GM23338 (cell line): ENCODE measurements at regions not wholly inside any gene's neighbourhood (a gene's known extent, or its start where the extent isn't known, plus 50 kb on each side); places are given as distances from the start of the nearest gene placed in this dataset.

Experiments
- ATAC-seq: fragments of 200-7000 bp; cut with Tn5 transposase; 3 replicates; pipeline ENCODE4 v1.9.1; 2020
- DNase-seq: peaks from one replicate; pipeline ENCODE4 v3.0.0-alpha.2; 2015; ENCODE audit warnings: low spot score
- H2AFZ ChIP-seq: fragments of 200-600 bp; sonication (generic); 2 replicates; pipeline ENCODE4 v1.8.0; 2016; ENCODE audit warnings: antibody characterized with exemption, mild to moderate bottlenecking, moderate library complexity
- H3F3A ChIP-seq: fragments of 200-600 bp; sonication (generic); replicated peaks from 2 replicates; pipeline ENCODE4 v1.8.0; 2017; ENCODE audit warnings: antibody characterized with exemption, mixed run types, low read depth
- H3K27ac ChIP-seq: fragments of 200-600 bp; sonication (generic); 2 replicates; pipeline ENCODE4 v1.6.1; 2016; ENCODE audit warnings: low read depth
- H3K27me3 ChIP-seq: fragments of 200-600 bp; sonication (generic); 2 replicates; pipeline ENCODE4 v1.8.0; 2016; ENCODE audit warnings: mild to moderate bottlenecking, mixed run types, moderate library complexity; ENCODE audit not compliant: insufficient read depth
- H3K36me3 ChIP-seq: fragments of 200-600 bp; sonication (generic); 2 replicates; pipeline ENCODE4 v1.8.0; 2016; ENCODE audit warnings: mild to moderate bottlenecking; ENCODE audit not compliant: insufficient read depth
- H3K4me1 ChIP-seq: fragments of 200-600 bp; sonication (generic); 2 replicates; pipeline ENCODE4 v1.8.0; 2016; ENCODE audit warnings: mild to moderate bottlenecking, moderate library complexity; ENCODE audit not compliant: insufficient read depth
- H3K4me2 ChIP-seq: fragments of 200-600 bp; sonication (generic); 2 replicates; pipeline ENCODE4 v1.7.1; 2017; ENCODE audit warnings: mixed run types
- H3K4me3 ChIP-seq: fragments of 200-600 bp; sonication (generic); 2 replicates; pipeline ENCODE4 v1.6.1; 2016; ENCODE audit warnings: mixed run types
- H3K79me2 ChIP-seq: fragments of 200-600 bp; sonication (generic); replicated peaks from 2 replicates; pipeline ENCODE4 v1.8.0; 2017; ENCODE audit warnings: mild to moderate bottlenecking; ENCODE audit not compliant: insufficient read depth
- H3K9me2 ChIP-seq: fragments of 200-600 bp; sonication (generic); 2 replicates; pipeline ENCODE4 v1.8.0; 2017; ENCODE audit not compliant: insufficient read depth
- H4K20me1 ChIP-seq: fragments of 200-600 bp; sonication (generic); replicated peaks from 2 replicates; pipeline ENCODE4 v1.8.0; 2017; ENCODE audit warnings: mild to moderate bottlenecking; ENCODE audit not compliant: insufficient read depth
- H3K27ac Mint-ChIP-seq: 2 replicates; pipeline ENCODE4 v1.8.0; 2020; ENCODE audit warnings: inconsistent platforms, mild to moderate bottlenecking, moderate library complexity, mixed read lengths
- H3K27me3 Mint-ChIP-seq: 3 replicates; pipeline ENCODE4 v1.8.0; 2022; ENCODE audit warnings: low read depth, mild to moderate bottlenecking, moderate library complexity, mixed read lengths, inconsistent platforms; ENCODE audit not compliant: insufficient read depth, poor library complexity
- H3K36me3 Mint-ChIP-seq: 3 replicates; pipeline ENCODE4 v1.8.0; 2021; ENCODE audit warnings: low read depth, mild to moderate bottlenecking, inconsistent platforms, moderate library complexity, mixed read lengths
- H3K4me1 Mint-ChIP-seq: 3 replicates; pipeline ENCODE4 v1.8.0; 2020; ENCODE audit warnings: mild to moderate bottlenecking, inconsistent platforms, mixed read lengths
- H3K4me3 Mint-ChIP-seq: 3 replicates; pipeline ENCODE4 v1.8.0; 2021; ENCODE audit warnings: moderate library complexity, mild to moderate bottlenecking, inconsistent platforms, mixed read lengths
- H3K9me3 Mint-ChIP-seq: 3 replicates; pipeline ENCODE4 v1.8.0; 2020; ENCODE audit warnings: moderate library complexity, mild to moderate bottlenecking, inconsistent platforms, mixed read lengths
- EZH2 ChIP-seq: fragments of 200-600 bp; sonication (generic); IDR thresholded peaks from one replicate; pipeline ENCODE4 v1.8.0; 2017; ENCODE audit warnings: antibody characterized with exemption, mild to moderate bottlenecking, low read depth; ENCODE audit not compliant: unreplicated experiment
- EZH2phosphoT487 ChIP-seq: fragments of 200-600 bp; sonication (generic); IDR thresholded peaks from one replicate; pipeline ENCODE4 v1.8.1; 2018; ENCODE audit warnings: antibody characterized with exemption; ENCODE audit not compliant: unreplicated experiment
- NANOG ChIP-seq: IDR thresholded peaks from 2 replicates; pipeline ENCODE4 v1.6.1; 2016; ENCODE audit warnings: antibody characterized with exemption, borderline replicate concordance
- STAT1 ChIP-seq: IDR thresholded peaks from one replicate; pipeline ENCODE4 v1.6.1; 2016; ENCODE audit warnings: antibody characterized with exemption; ENCODE audit not compliant: unreplicated experiment
- ZNF114 ChIP-seq: fragments of 250-450 bp; sonication (Bioruptor Pico); IDR thresholded peaks from 2 replicates; pipeline ENCODE4 v1.5.0; 2020; ENCODE audit warnings: mild to moderate bottlenecking, moderate library complexity
- ZNF331 ChIP-seq: fragments of 250-450 bp; sonication (Bioruptor Pico); IDR thresholded peaks from 2 replicates; pipeline ENCODE4 v1.5.0; 2020; ENCODE audit warnings: low read depth, mild to moderate bottlenecking, moderate library complexity
- TF ChIP-seq, protein P1 (sequence below): IDR thresholded peaks from one replicate; pipeline ENCODE4 v1.6.1; 2018; ENCODE audit warnings: antibody characterized with exemption; ENCODE audit not compliant: unreplicated experiment
- TF ChIP-seq, protein P2 (sequence below): fragments of 250-450 bp; sonication (Bioruptor Pico); IDR thresholded peaks from 2 replicates; pipeline ENCODE4 v1.5.0; 2020; ENCODE audit warnings: mild to moderate bottlenecking, moderate library complexity
- TF ChIP-seq, protein P3 (sequence below), 2 experiments: fragments of 200-600 bp in 1 of 2; sonication (generic) in 1 of 2; conservative IDR thresholded peaks; 2 replicates each; pipeline versions ENCODE4 v1.5.1 to v1.6.1; 2016 to 2017; ENCODE audit warnings: antibody characterized with exemption in 2 of 2, low read depth in 2 of 2, mild to moderate bottlenecking in 2 of 2, moderate library complexity in 1 of 2

DNA sequence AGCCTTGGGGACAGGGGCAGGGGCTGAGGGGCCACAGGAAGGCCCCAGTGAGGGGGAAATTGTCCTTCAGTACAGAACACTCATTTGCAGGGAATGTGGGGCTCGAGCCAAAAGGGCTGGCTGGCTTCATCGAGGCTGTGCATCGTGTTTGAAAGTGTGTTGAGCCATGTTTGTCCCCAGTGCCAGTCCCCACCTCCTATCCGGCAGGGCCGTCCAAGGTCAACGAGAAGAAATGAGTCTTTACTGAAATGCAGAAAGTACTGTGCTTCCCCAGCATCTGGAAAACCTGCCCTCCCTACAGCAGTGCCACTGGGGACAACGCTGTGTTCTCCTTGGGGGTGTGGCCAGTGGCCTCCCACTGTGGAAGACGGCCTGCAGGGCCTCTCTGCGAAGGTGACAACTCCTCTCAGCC is 214.1 kb downstream of the KLF6 start:
- H2AFZ ChIP-seq, result no peak overlapping the region
- no peak for ATAC-seq
- peaks cover 6% of the 10 kb centered on the region for H3K4me1 Mint-ChIP-seq
- TF ChIP-seq, protein P1, sequence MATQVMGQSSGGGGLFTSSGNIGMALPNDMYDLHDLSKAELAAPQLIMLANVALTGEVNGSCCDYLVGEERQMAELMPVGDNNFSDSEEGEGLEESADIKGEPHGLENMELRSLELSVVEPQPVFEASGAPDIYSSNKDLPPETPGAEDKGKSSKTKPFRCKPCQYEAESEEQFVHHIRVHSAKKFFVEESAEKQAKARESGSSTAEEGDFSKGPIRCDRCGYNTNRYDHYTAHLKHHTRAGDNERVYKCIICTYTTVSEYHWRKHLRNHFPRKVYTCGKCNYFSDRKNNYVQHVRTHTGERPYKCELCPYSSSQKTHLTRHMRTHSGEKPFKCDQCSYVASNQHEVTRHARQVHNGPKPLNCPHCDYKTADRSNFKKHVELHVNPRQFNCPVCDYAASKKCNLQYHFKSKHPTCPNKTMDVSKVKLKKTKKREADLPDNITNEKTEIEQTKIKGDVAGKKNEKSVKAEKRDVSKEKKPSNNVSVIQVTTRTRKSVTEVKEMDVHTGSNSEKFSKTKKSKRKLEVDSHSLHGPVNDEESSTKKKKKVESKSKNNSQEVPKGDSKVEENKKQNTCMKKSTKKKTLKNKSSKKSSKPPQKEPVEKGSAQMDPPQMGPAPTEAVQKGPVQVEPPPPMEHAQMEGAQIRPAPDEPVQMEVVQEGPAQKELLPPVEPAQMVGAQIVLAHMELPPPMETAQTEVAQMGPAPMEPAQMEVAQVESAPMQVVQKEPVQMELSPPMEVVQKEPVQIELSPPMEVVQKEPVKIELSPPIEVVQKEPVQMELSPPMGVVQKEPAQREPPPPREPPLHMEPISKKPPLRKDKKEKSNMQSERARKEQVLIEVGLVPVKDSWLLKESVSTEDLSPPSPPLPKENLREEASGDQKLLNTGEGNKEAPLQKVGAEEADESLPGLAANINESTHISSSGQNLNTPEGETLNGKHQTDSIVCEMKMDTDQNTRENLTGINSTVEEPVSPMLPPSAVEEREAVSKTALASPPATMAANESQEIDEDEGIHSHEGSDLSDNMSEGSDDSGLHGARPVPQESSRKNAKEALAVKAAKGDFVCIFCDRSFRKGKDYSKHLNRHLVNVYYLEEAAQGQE, result no peak
- TF ChIP-seq ZNF331 (CRISPR knock-in tag) (no peak), ZNF114 (CRISPR knock-in tag) (no peak), NANOG (no peak), STAT1 (no peak), EZH2 (no peak), EZH2phosphoT487 (no peak)
- TF ChIP-seq, protein P2, sequence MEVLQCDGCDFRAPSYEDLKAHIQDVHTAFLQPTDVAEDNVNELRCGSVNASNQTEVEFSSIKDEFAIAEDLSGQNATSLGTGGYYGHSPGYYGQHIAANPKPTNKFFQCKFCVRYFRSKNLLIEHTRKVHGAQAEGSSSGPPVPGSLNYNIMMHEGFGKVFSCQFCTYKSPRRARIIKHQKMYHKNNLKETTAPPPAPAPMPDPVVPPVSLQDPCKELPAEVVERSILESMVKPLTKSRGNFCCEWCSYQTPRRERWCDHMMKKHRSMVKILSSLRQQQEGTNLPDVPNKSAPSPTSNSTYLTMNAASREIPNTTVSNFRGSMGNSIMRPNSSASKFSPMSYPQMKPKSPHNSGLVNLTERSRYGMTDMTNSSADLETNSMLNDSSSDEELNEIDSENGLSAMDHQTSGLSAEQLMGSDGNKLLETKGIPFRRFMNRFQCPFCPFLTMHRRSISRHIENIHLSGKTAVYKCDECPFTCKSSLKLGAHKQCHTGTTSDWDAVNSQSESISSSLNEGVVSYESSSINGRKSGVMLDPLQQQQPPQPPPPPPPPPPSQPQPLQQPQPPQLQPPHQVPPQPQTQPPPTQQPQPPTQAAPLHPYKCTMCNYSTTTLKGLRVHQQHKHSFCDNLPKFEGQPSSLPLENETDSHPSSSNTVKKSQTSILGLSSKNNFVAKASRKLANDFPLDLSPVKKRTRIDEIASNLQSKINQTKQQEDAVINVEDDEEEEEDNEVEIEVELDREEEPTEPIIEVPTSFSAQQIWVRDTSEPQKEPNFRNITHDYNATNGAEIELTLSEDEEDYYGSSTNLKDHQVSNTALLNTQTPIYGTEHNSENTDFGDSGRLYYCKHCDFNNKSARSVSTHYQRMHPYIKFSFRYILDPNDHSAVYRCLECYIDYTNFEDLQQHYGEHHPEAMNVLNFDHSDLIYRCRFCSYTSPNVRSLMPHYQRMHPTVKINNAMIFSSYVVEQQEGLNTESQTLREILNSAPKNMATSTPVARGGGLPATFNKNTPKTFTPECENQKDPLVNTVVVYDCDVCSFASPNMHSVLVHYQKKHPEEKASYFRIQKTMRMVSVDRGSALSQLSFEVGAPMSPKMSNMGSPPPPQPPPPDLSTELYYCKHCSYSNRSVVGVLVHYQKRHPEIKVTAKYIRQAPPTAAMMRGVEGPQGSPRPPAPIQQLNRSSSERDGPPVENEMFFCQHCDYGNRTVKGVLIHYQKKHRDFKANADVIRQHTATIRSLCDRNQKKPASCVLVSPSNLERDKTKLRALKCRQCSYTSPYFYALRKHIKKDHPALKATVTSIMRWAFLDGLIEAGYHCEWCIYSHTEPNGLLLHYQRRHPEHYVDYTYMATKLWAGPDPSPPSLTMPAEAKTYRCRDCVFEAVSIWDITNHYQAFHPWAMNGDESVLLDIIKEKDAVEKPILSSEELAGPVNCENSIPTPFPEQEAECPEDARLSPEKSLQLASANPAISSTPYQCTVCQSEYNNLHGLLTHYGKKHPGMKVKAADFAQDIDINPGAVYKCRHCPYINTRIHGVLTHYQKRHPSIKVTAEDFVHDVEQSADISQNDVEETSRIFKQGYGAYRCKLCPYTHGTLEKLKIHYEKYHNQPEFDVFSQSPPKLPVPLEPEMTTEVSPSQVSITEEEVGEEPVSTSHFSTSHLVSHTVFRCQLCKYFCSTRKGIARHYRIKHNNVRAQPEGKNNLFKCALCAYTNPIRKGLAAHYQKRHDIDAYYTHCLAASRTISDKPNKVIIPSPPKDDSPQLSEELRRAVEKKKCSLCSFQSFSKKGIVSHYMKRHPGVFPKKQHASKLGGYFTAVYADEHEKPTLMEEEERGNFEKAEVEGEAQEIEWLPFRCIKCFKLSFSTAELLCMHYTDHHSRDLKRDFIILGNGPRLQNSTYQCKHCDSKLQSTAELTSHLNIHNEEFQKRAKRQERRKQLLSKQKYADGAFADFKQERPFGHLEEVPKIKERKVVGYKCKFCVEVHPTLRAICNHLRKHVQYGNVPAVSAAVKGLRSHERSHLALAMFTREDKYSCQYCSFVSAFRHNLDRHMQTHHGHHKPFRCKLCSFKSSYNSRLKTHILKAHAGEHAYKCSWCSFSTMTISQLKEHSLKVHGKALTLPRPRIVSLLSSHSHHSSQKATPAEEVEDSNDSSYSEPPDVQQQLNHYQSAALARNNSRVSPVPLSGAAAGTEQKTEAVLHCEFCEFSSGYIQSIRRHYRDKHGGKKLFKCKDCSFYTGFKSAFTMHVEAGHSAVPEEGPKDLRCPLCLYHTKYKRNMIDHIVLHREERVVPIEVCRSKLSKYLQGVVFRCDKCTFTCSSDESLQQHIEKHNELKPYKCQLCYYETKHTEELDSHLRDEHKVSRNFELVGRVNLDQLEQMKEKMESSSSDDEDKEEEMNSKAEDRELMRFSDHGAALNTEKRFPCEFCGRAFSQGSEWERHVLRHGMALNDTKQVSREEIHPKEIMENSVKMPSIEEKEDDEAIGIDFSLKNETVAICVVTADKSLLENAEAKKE (CRISPR knock-in tag), result no peak
- TF ChIP-seq, protein P3, sequence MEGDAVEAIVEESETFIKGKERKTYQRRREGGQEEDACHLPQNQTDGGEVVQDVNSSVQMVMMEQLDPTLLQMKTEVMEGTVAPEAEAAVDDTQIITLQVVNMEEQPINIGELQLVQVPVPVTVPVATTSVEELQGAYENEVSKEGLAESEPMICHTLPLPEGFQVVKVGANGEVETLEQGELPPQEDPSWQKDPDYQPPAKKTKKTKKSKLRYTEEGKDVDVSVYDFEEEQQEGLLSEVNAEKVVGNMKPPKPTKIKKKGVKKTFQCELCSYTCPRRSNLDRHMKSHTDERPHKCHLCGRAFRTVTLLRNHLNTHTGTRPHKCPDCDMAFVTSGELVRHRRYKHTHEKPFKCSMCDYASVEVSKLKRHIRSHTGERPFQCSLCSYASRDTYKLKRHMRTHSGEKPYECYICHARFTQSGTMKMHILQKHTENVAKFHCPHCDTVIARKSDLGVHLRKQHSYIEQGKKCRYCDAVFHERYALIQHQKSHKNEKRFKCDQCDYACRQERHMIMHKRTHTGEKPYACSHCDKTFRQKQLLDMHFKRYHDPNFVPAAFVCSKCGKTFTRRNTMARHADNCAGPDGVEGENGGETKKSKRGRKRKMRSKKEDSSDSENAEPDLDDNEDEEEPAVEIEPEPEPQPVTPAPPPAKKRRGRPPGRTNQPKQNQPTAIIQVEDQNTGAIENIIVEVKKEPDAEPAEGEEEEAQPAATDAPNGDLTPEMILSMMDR (conservative IDR thresholded peaks at IDR 0.05; ENCODE audit: low read depth in 2 of 2), result no peak
- no peak overlapping the region for H3K4me2 ChIP-seq
- H3K79me2 ChIP-seq, result no peaks in the 10 kb centered on the region
- no peak for DNase-seq
- H3K4me3 ChIP-seq, result no peak overlapping the region
- no peaks in the 10 kb centered on the region for H3K9me2 ChIP-seq
- H3K4me3 Mint-ChIP-seq, result no peak overlapping the region
- H3F3A ChIP-seq, result no peaks in the 10 kb centered on the region
- H3K27me3 ChIP-seq, result no peaks in the 10 kb centered on the region
- H3K27me3 Mint-ChIP-seq, result no peaks in the 10 kb centered on the region
- peaks cover 7% of the 10 kb centered on the region; the same call in 1 of the 2 replicates for H3K4me1 ChIP-seq
- no peaks in the 10 kb centered on the region for H4K20me1 ChIP-seq
- no peaks in the 10 kb centered on the region for H3K36me3 Mint-ChIP-seq
- no peaks in the 10 kb centered on the region for H3K36me3 ChIP-seq
- no peak overlapping the region for H3K27ac Mint-ChIP-seq
- H3K9me3 Mint-ChIP-seq, result no peaks in the 10 kb centered on the region
- no peak overlapping the region for H3K27ac ChIP-seq
